ENCODE measurements at regions not wholly inside any gene's neighbourhood (a gene's known extent, or its start where the extent isn't known, plus 50 kb on each side); places are given as distances from the start of the nearest gene placed in this dataset.

- TF ChIP-seq CTCF (IDR thresholded peaks at IDR 0.05; ENCODE audit: low read depth, low read length) = no peak
- TF ChIP-seq EZH2phosphoT487 (IDR thresholded peaks at IDR 0.05; ENCODE audit: low read depth) = no peak
Measured at GRCh38 chr16:51658531-51658930, 507.5 kb upstream of the SALL1 start.
